HG03064 (cell line): ENCODE measurements at regions not wholly inside any gene's neighbourhood (a gene's known extent, or its start where the extent isn't known, plus 50 kb on each side); places are given as distances from the start of the nearest gene placed in this dataset.
"Not testable (repeated sequence)": the region's sequence is repeated elsewhere in the genome, so short reads cannot be mapped to it uniquely, and the experiment has no call there.

Experiments
- ATAC-seq: cut with Tn5 transposase; IDR thresholded peaks from one replicate; pipeline ENCODE4 v1.9.1; 2021; ENCODE audit warnings: low read depth; ENCODE audit not compliant: unreplicated experiment

DNA sequence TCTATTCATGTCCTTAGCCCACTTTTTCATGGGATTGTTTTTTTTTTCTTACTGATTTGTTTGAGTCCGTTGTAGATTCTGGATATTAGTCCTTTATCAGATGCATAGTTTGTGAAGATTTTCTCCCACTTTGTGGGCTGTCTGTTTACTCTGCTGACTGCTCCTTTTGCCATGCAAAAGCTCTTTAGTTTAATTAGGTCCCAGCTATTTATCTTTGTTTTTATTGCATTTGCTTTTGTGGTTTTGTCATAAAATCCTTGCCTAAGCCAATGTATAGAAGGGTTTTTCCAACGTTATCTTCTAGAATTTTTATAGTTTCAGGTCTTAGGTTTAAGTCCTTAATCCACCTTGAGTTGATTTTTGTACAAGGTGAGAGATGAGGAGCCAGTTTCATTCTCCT lies 358.9 kb downstream of the ADAMTS20 start:
- ATAC-seq: not testable (repeated sequence)

DNA sequence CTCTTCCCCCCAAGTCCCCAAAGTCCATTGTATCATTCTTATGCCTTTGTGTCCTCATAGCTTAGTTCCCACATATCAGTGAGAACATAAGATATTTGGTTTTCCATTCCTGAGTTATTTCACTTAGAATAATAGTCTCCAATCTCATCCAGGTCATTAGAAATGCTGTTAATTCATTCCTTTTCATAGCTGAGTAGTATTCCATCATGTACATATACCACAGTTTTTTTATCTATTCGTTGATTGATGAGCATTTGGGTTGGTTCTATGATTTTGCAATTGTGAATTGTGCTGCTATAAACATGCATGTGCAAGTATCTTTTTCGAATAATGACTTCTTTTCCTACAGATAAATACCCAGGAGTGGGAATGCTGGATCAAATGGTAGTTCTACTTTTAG lies 359.6 kb downstream of the ADAMTS20 start:
- not testable (repeated sequence) for ATAC-seq

DNA sequence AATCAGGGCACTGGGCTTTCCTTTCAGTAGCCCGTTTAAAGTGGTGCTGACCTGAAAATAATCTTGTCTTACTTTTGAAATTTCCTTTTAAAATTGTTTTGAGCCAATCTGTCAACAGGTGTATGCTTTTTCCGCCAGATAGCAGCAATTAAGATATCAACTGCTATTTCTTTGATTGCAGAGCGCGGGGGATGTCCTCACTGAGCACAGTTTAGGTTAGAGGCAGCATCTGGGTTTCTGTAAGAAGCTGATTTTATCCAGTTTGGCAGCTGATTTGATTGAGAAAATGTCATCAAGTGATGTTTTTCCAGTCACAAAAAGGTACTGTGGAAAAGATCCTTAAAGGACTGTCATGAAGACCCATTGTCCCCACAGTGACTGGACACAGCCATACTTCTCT lies 371.8 kb downstream of the ADAMTS20 start:
- ATAC-seq: no peak

DNA sequence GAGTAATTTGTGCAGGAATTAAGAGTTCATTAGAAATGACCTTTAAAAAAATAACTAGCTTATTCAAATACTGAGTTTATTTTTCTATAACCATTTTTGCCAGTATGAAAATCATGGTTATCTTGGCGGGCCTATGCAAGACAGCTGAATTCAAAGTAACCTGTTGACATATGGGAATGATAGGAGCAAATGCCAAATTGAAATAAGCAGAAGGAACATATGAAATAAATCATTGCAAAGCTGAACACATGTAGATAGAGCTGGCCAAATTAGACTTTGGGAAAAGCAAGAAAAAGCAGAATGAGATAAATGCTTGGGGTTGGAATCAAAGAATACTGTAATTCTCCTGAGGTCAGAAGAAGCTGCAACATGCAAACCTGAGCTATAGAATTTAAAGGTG lies 372.5 kb downstream of the ADAMTS20 start:
- ATAC-seq: no peak

DNA sequence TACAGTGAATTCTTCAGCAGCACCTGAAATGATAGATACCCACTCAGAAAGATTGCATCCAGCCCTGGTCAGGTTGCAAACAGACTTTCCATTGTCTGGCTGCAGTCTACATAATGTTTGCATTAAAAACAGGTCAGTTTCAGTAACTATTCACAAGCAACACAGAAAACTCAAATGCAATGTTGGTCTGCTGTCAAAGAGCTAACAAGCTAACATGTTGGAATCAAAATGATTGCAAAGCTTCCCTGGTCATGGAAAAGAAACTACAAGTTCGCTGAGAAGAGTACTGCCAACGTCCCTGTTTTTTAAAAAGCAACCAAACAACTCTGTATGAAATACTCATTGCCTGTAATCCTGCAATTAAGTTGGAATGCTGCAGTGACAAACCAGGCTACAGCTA lies 374.7 kb downstream of the ADAMTS20 start:
- no peak for ATAC-seq

DNA sequence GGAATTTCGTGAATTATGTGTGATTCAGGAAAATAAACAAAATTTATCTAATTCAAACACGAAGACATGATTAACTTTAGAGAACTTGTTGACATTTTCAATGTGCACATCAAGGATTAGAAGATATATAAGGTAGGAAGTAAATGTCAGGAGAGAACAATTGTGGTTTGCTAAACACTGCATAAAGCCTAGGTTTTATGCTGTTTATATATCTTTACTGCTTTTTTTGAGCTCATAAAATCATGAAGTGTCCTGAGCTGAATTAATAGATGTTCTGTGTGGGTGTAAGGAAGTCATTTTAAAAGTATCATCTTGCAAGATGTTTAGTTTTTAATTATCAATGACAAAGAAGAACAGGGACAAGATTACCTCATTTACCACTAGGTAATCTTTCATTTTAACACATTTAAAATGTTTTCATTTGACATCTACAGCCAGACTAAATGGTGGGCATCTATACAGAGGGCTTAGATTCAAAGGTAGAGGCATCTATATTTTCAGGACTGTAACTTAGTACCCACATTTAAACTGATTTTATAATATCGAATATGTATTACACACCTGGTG lies 382.8 kb downstream of the ADAMTS20 start:
- ATAC-seq: no peak

DNA sequence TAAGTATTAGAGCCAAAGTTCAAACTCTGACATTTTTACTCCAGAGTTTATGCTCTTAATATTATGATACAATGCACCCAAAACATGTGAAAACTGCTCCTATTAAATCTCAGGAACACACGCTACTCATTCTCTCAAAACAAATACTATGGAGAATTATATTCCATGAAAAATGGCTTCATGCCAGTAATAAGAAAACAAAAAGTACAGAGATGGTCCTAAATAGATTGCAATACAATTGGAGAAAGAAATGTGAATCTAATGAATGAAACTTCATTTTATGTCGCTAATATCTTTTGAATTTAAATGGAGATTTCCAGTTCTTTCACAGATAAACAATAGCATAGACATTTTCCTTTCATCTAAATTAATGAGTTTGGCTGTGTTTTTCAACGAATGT lies 384.3 kb downstream of the ADAMTS20 start:
- ATAC-seq: no peak

DNA sequence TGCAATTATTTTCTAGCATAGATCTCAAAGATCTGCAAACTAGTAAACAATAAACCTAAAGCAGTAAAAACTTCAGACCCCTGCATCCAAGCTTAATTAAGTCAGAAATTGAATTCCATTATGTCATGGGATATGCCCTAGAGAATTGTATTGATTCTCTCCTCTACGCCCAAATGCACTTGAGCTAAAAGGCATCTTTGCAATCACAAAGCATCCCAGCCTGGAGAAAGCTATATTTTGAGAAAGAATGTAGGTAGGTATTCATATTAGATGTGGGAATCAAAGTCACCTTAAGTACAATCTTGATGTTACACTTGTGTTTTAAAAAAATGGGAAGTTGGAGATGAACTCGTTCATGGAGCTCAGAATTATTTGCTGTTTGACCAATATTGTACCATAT lies 386.7 kb downstream of the ADAMTS20 start:
- no peak for ATAC-seq

DNA sequence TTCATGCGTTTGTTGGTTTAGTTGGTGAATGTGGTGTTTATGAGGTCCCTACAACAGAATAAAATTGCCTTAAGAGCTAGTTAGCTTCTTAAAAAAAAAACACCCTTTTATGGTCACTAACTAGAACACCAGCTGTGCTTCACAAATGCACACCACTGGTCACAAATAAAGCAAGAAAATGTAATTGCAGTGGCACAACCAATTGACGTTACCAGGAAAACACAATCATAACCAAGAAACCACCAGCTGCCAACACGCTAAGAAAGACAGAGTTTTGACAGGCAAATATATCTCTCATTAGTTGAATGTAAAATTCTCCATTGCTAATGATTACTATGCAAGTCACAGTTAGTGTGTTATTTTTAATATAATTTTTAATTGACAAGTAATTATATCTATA lies 389.9 kb downstream of the ADAMTS20 start:
- no peak for ATAC-seq

DNA sequence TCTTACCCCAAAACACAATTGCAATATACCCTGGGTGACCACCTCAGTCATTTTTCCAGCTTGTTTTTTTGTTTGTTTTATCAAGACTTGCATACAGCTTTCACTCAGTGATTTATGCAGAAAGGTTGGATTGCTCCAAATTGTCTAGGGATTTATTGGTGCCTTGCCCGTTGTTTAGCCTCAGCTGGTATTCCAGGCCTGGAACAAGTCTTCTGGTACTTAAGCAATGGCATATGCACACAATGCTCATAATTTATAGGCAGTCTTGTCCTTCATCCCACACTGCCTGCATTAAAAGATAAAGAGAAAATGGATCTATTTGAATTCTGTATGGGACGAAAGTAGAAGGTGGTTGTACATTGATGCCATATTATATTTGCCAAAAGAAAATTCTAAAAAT lies 392.5 kb downstream of the ADAMTS20 start:
- no peak for ATAC-seq

DNA sequence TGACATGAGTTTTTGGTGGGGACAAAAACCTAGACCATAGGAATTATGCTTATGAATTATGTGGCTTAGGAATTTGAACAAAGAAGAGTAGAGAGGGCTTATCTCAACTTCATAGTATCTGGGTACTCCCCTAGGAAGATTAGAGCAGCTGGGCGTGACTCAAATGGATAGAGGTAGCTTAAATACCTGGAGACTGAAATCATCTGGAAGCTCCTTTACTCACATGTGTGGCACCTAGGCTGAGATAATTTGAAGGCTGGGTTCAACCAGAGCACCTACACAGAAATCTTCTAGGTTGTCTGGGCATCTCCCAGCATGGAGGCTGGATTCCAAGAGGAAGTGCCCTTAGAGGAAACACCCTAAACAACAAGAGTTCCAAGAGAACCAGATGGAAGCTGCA lies 393.9 kb downstream of the ADAMTS20 start:
- ATAC-seq: no peak

DNA sequence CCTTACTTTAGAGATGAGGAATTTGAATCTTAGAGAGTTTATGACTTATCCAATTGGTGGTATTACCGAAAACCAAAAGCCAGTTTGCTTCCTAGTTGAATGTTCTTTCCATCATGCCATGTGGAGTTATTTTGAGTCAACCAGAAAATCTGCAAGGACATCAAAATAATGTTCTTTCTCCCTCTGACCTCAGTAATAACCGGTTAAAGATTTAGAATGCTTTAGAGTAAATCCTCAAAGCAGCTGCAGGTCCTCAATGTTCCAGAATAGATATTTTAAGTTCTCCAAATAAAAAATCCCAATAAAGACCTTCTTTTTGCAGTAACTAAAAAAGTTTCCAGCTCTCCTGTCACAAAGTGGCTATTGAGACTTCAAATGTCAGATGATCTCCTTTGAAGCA lies 396.6 kb downstream of the ADAMTS20 start:
- no peak for ATAC-seq

DNA sequence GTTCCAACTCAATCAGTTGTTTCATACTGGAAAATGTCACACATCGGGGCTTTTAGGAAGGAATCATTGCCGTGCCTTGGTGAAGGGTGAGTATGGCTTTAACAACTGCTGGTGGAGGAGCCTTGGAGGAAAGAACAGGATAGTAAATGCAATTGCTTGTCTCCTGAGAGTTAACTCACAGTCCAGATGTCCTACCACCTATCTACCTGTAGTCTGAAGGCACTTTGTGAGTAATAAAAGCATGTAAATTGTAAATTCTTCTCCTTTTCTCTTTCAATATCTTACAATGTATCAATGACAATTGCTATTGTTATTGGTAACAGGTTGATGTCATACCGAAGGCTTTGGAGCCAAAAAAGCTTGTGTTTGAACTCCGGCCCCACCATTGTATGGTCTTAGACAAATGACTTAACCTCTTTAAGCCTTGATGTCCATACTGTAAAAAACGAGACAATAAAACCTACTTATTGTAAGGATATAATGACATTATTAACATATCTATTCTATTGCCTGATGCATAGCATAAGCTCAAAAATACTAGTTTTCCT lies 397.4 kb downstream of the ADAMTS20 start:
- ATAC-seq: no peak

DNA sequence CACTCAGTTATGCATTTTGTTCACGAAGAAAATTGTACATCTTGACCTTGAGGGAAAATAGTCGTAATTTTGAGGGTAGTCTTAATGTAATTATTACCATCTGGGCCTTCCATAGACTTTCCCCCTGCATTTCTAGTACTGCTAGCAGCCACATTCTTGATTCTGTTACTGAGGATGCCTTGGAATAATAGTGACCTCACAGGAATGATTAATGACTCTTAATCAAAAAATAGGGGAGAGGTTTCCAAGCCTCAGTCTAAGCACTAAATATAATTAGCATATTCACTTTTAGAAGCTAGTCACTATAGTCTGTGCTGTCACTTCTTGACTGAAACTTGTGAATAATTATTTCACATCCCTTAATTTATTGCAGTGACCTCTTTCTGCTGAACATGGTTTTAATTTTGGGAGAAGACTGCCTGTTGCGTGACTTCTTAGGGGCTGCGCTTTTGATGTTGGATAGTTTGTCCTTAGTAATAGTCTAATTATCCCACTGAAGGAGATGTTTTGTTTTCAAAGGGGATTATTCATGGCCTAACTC lies 400.5 kb downstream of the ADAMTS20 start:
- no peak for ATAC-seq

DNA sequence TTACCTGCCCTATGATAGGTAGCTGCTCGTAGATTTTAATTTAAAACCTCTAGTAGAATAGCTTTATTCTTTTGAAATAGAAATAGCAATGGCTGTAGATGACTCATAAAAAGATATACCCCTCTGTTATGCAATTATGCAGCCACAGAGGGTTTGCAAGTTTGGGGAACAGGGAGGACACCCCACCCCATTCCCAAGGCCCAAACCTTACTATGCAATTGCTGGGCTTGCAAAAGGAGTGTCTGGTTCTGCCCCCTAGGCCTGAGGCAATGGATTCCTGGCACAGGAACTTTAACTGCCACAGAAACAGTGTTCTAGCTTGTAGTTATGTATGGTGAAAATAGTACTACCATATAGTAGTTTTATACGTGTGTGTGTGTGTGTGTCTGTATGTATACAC lies 403.3 kb downstream of the ADAMTS20 start:
- ATAC-seq: no peak

DNA sequence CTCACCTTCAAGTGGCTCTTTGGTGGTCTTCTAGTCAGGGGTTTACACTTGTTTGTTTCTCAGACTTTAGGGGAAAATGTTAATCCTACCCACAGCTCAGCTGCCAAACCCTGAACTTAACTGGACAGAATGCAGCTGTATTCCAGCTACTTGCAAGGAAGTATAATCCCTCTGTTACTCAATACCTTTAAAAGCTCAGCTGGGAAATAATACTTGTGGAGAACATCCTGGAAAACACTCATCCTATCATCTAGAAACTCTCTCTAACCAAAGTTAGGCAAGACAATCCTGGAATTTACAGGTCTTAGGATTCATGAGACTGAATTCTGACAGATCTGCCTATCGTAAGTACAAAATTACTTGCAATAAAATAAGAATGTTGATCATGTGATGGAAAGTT lies 404.1 kb downstream of the ADAMTS20 start:
- no peak for ATAC-seq

DNA sequence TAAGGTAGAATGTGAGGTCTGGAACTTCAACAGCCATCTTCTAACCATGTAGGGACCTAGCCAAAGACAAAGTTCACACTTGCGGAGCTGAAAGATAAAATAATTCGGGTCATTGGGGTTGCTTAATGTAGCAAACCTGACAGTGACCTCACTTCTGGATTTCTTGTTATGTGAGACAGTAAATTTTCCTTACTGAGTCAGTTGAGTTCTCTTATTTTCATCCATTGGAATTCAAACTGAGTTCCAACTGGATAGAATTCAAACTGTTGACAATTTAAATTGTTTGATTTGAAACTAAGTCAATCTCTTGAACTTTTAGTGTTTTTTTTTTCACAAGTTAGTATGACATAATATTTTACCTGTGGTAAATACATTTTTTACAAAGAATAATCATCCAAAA lies 406.5 kb downstream of the ADAMTS20 start:
- no peak for ATAC-seq

DNA sequence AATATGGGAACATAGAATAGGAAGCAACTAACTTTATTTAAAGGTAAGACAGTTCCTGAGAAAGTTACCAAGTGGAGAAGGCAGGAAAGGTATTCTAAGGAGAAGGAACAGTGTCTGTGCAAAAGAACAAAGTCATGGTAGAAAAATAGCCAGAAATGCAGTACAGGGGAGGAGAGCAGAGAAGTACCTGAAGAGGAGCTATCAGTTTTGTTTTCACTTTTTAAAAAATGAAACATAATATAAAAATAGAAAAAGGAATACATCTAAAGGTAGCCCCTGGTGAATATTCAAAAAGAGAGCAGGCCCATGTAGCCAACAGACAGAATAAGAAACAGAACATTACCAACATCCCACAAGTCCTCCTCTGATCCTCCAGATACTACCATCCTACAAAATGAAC lies 408.7 kb downstream of the ADAMTS20 start:
- no peak for ATAC-seq

DNA sequence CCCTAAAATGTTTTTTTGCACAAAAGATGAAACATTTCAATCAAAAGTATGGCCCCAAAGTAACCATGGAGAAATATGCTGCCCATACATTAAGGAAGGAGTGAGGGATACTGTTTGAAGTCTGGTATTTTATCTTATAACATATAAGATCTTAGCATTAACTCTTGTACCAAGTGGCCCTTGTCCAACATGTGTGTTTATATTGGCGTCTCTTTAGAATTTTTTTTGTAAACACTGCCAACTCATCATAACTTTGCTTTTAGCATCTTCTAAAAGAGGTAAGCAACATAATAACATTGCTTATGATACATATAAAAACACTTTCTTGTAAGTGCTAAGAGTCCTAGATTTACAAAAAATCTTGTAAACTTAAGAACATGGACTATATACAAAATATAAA lies 419.7 kb downstream of the ADAMTS20 start:
- no peak for ATAC-seq

DNA sequence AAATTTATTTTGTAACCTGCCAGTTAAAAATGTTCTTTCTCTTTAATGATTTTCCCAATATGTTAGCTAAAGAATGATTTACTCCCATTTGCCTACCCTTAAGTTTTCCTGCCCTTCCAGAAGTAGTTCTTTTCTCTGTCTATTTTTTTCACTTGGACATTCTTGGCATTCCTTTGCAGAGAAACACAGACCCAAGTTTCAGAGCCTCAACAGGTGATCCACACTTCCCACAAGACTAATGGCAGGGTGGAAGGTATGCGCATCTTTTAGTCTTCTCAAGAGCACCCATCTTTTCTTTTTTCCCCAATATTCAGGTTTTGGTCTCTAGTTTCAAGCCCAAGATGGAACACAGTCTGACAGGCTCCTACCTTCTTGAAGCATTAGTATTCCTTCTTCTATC lies 420.7 kb downstream of the ADAMTS20 start:
- no peak for ATAC-seq

DNA sequence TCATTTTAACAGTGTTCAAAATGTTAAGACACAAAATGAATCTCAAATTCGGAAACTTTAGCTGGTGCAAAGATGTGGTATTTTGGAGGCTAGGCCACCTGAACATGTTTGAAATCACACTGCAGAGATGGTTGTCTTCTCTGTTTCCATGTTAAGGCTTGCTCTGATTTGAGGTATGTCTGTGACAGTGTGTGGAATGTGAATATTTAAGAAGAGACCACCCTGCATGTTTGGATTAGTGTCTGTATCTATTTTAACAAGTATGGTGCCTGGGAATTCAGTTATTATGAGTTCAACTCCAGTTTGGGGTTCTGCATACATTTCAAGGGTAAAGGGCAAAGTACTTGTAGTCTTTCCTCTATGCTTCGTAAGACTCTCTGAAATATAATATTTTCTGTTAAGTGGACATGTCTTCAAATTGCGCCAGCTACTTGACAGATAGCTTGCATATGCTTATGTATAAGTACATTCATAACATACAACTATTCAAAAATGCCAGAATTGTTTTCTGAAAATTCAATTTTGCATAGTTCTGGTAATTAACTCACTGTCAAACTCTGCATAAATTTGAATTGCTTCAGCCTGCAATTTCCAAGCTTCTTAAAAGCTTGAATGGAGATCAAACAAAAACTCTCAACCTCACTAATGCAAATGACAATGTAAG lies 424.0 kb downstream of the ADAMTS20 start:
- no peak for ATAC-seq

DNA sequence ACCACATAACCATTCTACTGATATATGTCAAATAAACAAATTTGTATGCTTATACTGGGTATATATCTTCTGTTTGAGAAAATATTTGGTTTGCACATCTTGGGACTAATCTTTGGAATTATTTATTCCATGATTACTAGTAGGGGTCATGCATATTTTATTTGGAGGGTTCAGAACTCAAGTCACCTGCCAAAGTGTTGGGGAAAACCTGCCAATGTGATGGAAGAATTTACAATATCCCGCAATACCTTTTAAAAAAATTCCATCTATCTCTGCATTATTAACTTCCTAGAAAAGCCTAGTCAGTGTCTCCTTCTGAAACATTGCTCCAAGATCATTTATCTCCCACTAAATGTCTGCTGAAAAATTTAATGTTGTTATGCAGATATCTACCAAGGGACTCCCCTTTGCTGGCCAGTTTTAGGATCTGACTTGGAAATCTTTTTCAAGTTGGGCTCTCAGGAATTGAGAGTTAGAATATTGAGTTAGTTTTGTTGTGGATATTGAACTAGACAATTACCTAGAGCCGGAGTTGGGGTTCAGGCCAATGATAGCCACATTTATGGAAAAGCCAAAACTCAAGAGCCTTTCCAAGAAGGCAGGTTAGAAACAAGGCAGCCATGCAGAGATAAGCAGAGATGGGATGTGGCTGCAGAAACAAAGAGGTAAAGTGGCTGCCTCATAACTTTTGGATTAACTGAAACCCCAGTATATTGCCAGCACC lies 425.2 kb downstream of the ADAMTS20 start:
- ATAC-seq: no peak
